DND-41 (cell line): ENCODE measurements at regions not wholly inside any gene's neighbourhood (a gene's known extent, or its start where the extent isn't known, plus 50 kb on each side); places are given as distances from the start of the nearest gene placed in this dataset.

Source experiments
- EZH2 ChIP-seq: IDR thresholded peaks from 3 replicates; pipeline ENCODE4 v1.6.1; 2012; ENCODE audit warnings: borderline replicate concordance, low read depth, mild to moderate bottlenecking, moderate library complexity, low read length, inconsistent platforms; ENCODE audit not compliant: severe bottlenecking
- TF ChIP-seq, protein P1 (sequence below): IDR thresholded peaks from 2 replicates; pipeline ENCODE4 v1.5.1; 2012; ENCODE audit warnings: borderline replicate concordance, low read length, moderate library complexity, mild to moderate bottlenecking; ENCODE audit not compliant: poor library complexity, severe bottlenecking; ENCODE audit errors: extremely low read depth

DNA sequence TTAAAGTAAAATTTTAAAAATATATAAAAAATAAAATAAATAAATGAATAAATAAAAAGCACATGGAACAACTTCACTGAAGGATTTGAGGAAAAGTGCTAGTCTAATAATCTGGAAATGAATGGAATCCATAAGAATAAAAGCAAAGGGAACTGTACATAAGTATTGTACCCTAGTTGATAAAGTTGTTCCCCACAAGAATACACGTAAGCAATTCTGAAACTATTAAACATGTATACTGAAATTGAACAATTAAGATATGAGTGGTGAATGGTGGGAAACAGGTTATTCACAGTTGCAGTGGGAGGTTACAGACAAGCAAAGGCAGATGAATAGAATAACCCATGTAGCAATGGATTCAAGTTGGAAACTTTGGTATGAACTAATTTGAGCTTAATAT is 853.2 kb upstream of the SOX9 start:
- TF ChIP-seq, protein P1, sequence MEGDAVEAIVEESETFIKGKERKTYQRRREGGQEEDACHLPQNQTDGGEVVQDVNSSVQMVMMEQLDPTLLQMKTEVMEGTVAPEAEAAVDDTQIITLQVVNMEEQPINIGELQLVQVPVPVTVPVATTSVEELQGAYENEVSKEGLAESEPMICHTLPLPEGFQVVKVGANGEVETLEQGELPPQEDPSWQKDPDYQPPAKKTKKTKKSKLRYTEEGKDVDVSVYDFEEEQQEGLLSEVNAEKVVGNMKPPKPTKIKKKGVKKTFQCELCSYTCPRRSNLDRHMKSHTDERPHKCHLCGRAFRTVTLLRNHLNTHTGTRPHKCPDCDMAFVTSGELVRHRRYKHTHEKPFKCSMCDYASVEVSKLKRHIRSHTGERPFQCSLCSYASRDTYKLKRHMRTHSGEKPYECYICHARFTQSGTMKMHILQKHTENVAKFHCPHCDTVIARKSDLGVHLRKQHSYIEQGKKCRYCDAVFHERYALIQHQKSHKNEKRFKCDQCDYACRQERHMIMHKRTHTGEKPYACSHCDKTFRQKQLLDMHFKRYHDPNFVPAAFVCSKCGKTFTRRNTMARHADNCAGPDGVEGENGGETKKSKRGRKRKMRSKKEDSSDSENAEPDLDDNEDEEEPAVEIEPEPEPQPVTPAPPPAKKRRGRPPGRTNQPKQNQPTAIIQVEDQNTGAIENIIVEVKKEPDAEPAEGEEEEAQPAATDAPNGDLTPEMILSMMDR: no peak
- no peak for TF ChIP-seq EZH2
